ENCODE measurements at regions not wholly inside any gene's neighbourhood (a gene's known extent, or its start where the extent isn't known, plus 50 kb on each side); places are given as distances from the start of the nearest gene placed in this dataset.

- DNase-seq (ENCODE audit: low spot score) (no peak), ATAC-seq (ENCODE audit: low read depth) (no peak)
- Histone ChIP-seq H3K4me1 (ENCODE audit: insufficient read depth, poor library complexity, severe bottlenecking) (no peaks in the 10 kb centered on the region), H3K9me3 (ENCODE audit: severe bottlenecking) (no peaks in the 10 kb centered on the region), H3K36me3 (ENCODE audit: low read depth) (no peaks in the 10 kb centered on the region), H3K27ac (ENCODE audit: poor library complexity, severe bottlenecking) (no peak overlapping the region), H3K4me3 (ENCODE audit: severe bottlenecking) (no peak overlapping the region), H3K27me3 (ENCODE audit: insufficient read depth, poor library complexity, severe bottlenecking) (no peaks in the 10 kb centered on the region)
- TF ChIP-seq, protein P1, sequence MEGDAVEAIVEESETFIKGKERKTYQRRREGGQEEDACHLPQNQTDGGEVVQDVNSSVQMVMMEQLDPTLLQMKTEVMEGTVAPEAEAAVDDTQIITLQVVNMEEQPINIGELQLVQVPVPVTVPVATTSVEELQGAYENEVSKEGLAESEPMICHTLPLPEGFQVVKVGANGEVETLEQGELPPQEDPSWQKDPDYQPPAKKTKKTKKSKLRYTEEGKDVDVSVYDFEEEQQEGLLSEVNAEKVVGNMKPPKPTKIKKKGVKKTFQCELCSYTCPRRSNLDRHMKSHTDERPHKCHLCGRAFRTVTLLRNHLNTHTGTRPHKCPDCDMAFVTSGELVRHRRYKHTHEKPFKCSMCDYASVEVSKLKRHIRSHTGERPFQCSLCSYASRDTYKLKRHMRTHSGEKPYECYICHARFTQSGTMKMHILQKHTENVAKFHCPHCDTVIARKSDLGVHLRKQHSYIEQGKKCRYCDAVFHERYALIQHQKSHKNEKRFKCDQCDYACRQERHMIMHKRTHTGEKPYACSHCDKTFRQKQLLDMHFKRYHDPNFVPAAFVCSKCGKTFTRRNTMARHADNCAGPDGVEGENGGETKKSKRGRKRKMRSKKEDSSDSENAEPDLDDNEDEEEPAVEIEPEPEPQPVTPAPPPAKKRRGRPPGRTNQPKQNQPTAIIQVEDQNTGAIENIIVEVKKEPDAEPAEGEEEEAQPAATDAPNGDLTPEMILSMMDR (IDR thresholded peaks at IDR 0.05; ENCODE audit: poor library complexity, severe bottlenecking) = no peak
Observed at GRCh38 chr4:13142191-13142590, 341.9 kb downstream of the RAB28 start.

DNA sequence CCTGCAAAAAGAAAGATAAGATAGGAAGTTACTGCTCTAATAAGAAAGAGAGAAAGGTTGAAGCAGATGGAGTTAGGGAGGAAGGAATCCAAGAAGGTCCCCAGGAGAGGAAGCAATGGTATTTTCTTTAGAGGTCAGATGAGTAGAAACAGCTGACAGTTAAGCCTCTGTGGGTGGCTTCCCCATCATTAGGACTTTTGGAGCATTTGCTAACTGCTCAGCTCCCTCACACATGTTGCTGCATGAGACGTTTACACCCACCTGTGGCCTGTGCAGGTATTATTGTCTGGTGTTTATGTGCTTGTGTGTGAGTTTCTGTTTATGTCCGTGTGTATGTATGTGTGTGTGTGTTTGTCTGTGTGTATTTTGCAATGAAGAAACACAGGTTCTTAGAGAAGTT lies 346.8 kb downstream of the RAB28 start:
- Histone ChIP-seq H3K36me3 (ENCODE audit: low read depth) (no peaks in the 10 kb centered on the region), H3K4me1 (ENCODE audit: insufficient read depth, poor library complexity, severe bottlenecking) (no peaks in the 10 kb centered on the region), H3K27me3 (ENCODE audit: insufficient read depth, poor library complexity, severe bottlenecking) (no peaks in the 10 kb centered on the region), H3K9me3 (ENCODE audit: severe bottlenecking) (no peaks in the 10 kb centered on the region), H3K27ac (ENCODE audit: poor library complexity, severe bottlenecking) (no peak overlapping the region), H3K4me3 (ENCODE audit: severe bottlenecking) (no peak overlapping the region)
- no peak for ATAC-seq (ENCODE audit: low read depth)
- TF ChIP-seq, protein P1 (IDR thresholded peaks at IDR 0.05; ENCODE audit: poor library complexity, severe bottlenecking) = no peak
- DNase-seq (ENCODE audit: low spot score) = no peak

DNA sequence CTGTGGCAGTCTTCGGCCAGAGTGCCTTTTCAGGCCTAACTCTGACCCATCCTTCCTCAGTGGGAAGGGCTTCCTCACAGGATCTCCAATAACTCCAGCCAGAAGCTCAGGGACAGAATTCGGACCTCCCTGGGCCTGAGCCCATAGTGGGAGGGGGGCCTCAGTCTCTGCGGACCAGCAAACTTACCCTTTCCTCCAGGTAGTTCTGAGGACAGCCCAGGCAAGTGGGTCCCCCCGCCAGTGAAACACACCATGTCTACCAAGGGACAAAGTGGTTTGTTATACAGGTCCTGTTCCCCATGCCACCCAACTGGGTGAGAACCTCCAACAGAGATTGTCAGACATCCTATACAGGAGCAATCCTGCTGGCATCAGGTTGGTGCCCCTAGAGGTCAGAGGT lies 350.4 kb downstream of the RAB28 start:
- ATAC-seq (ENCODE audit: low read depth) (no peak), DNase-seq (ENCODE audit: low spot score) (no peak)
- TF ChIP-seq, protein P1 (IDR thresholded peaks at IDR 0.05; ENCODE audit: poor library complexity, severe bottlenecking) = no peak
- H3K27me3 ChIP-seq (ENCODE audit: insufficient read depth, poor library complexity, severe bottlenecking) = no peaks in the 10 kb centered on the region
- no peaks in the 10 kb centered on the region for H3K4me1 ChIP-seq (ENCODE audit: insufficient read depth, poor library complexity, severe bottlenecking)
- H3K4me3 ChIP-seq (ENCODE audit: severe bottlenecking) = no peak overlapping the region
- H3K36me3 ChIP-seq (ENCODE audit: low read depth) = no peaks in the 10 kb centered on the region
- H3K27ac ChIP-seq (ENCODE audit: poor library complexity, severe bottlenecking) = no peak overlapping the region
- no peaks in the 10 kb centered on the region for H3K9me3 ChIP-seq (ENCODE audit: severe bottlenecking)

GRCh38 chr4:13130848-13131247 lies 353.3 kb downstream of the RAB28 start:
- no peak overlapping the region for H3K4me3 ChIP-seq (ENCODE audit: severe bottlenecking)
- TF ChIP-seq, protein P1 (IDR thresholded peaks at IDR 0.05; ENCODE audit: poor library complexity, severe bottlenecking) = no peak
- H3K4me1 ChIP-seq (ENCODE audit: insufficient read depth, poor library complexity, severe bottlenecking) = no peaks in the 10 kb centered on the region
- ATAC-seq (ENCODE audit: low read depth) = no peak
- no peaks in the 10 kb centered on the region for H3K27me3 ChIP-seq (ENCODE audit: insufficient read depth, poor library complexity, severe bottlenecking)
- no peaks in the 10 kb centered on the region for H3K36me3 ChIP-seq (ENCODE audit: low read depth)
- no peak for DNase-seq (ENCODE audit: low spot score)
- no peaks in the 10 kb centered on the region for H3K9me3 ChIP-seq (ENCODE audit: severe bottlenecking)
- no peak overlapping the region for H3K27ac ChIP-seq (ENCODE audit: poor library complexity, severe bottlenecking)

- H3K36me3 ChIP-seq (ENCODE audit: low read depth) = no peaks in the 10 kb centered on the region
- no peaks in the 10 kb centered on the region for H3K4me1 ChIP-seq (ENCODE audit: insufficient read depth, poor library complexity, severe bottlenecking)
- H3K9me3 ChIP-seq (ENCODE audit: severe bottlenecking) = no peaks in the 10 kb centered on the region
- no peak for DNase-seq (ENCODE audit: low spot score)
- TF ChIP-seq, protein P1 (IDR thresholded peaks at IDR 0.05; ENCODE audit: poor library complexity, severe bottlenecking) = no peak
- no peak overlapping the region for H3K4me3 ChIP-seq (ENCODE audit: severe bottlenecking)
- H3K27ac ChIP-seq (ENCODE audit: poor library complexity, severe bottlenecking) = no peak overlapping the region
- ATAC-seq (ENCODE audit: low read depth) = no peak
- no peaks in the 10 kb centered on the region for H3K27me3 ChIP-seq (ENCODE audit: insufficient read depth, poor library complexity, severe bottlenecking)
Observed at GRCh38 chr4:13129095-13129494, 355.0 kb downstream of the RAB28 start.

Data from RWPE2 (cell line).